Caco-2 (cell line): ENCODE measurements at regions not wholly inside any gene's neighbourhood (a gene's known extent, or its start where the extent isn't known, plus 50 kb on each side); places are given as distances from the start of the nearest gene placed in this dataset.

ENCODE experiments used
- BruUV-seq: library from RNA; stranded (reverse); fragments of 400-500 nt; replicated peaks from 2 replicates; lab custom pipeline; 2021; lab: Mats Ljungman, UMichigan
- CTCF ChIA-PET: fragments of 300-600 bp; sonication (Branson Sonifier 250); formaldehyde crosslinking; loops from one replicate; lab custom pipeline; 2022; ENCODE audit warnings: antibody characterized with exemption; lab: Charles Lee
- POLR2A ChIA-PET: fragments of 300-600 bp; sonication (Branson Sonifier 250); formaldehyde crosslinking; loops from one replicate; lab custom pipeline; 2022; ENCODE audit warnings: antibody characterized with exemption; lab: Charles Lee
- DNase-seq, 2 experiments: peaks; one replicate each; pipeline versions ENCODE4 v3.0.0 to v3.0.0-alpha.2; 2020 to 2022
- H3K27me3 ChIP-seq: replicated peaks from 2 replicates; pipeline ENCODE4 v1.6.0; 2011; ENCODE audit warnings: low read length; ENCODE audit not compliant: control insufficient read depth, insufficient read depth
- H3K36me3 ChIP-seq: 2 replicates; pipeline ENCODE4 v1.5.1; 2011; ENCODE audit warnings: low read length; ENCODE audit not compliant: control insufficient read depth, insufficient read depth
- H3K4me1 ChIP-seq: fragments of 250-450 bp; sonication (Bioruptor Pico); 2 replicates; pipeline ENCODE4 v1.5.1; 2020; ENCODE audit warnings: mild to moderate bottlenecking
- H3K4me3 ChIP-seq: 2 replicates; pipeline ENCODE4 v1.5.1; 2011; ENCODE audit warnings: low read depth, mild to moderate bottlenecking, control low read depth, low read length
- H3K9me3 ChIP-seq: fragments of 250-450 bp; sonication (Bioruptor Pico); 2 replicates; pipeline ENCODE4 v1.5.1; 2020; ENCODE audit warnings: mild to moderate bottlenecking, moderate library complexity
- H3K27ac Mint-ChIP-seq: one replicate; pipeline ENCODE4 v1.8.0; 2022; ENCODE audit warnings: mixed read lengths; ENCODE audit not compliant: unreplicated experiment
- H3K27me3 Mint-ChIP-seq: one replicate; pipeline ENCODE4 v1.8.0; 2022; ENCODE audit warnings: mixed read lengths; ENCODE audit not compliant: insufficient read depth, unreplicated experiment
- H3K36me3 Mint-ChIP-seq: one replicate; pipeline ENCODE4 v1.8.0; 2022; ENCODE audit warnings: mild to moderate bottlenecking, mixed read lengths; ENCODE audit not compliant: insufficient read depth, unreplicated experiment
- H3K4me1 Mint-ChIP-seq: one replicate; pipeline ENCODE4 v1.8.0; 2022; ENCODE audit warnings: low read depth, mixed read lengths; ENCODE audit not compliant: unreplicated experiment
- H3K4me3 Mint-ChIP-seq: one replicate; pipeline ENCODE4 v1.8.0; 2022; ENCODE audit warnings: mild to moderate bottlenecking, moderate library complexity, mixed read lengths; ENCODE audit not compliant: unreplicated experiment
- H3K9me3 Mint-ChIP-seq: one replicate; pipeline ENCODE4 v1.8.0; 2022; ENCODE audit warnings: mixed read lengths; ENCODE audit not compliant: unreplicated experiment
- intact Hi-C: fragments of 100-400 bp; cut with micrococcal nuclease; formaldehyde crosslinking; loops from one replicate; pipeline ENCODE4 v1.10.0; 2022; ENCODE audit not compliant: unreplicated experiment
- TF ChIP-seq, protein P1 (sequence below), 2 experiments: fragments of 200-600 bp in 1 of 2; IDR thresholded peaks; 1 replicate in 1 of 2; 2 replicates in 1 of 2; pipeline versions ENCODE4 v1.5.1 to v1.8.0; 2011 to 2022; ENCODE audit warnings: antibody characterized with exemption in 1 of 2, control low read depth in 1 of 2, inconsistent platforms in 1 of 2, low read depth in 1 of 2, low read length in 1 of 2, mild to moderate bottlenecking in 1 of 2, moderate library complexity in 1 of 2; ENCODE audit not compliant: insufficient read depth in 1 of 2, severe bottlenecking in 1 of 2, unreplicated experiment in 1 of 2

DNA sequence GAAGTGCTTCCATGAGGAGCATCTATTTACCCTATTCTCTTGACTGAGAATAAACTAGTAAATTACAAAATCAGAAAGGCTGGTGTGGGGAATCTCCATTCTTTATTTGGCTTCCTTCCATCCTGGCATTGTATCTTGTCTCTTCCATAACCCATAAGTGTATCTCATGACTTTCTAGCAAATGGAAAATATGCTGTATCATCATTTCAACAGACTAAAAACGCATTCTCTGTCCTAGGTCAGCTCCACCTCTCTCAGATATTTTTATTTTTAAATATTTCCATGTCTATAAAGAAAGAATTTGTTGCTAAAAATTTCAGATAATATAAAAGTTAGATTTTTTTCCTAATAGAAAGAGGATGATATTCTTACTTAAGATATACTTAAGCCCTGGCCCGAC, 154.2 kb upstream of the MYO16 start:
- H3K9me3 ChIP-seq = 0 out of 2 replicates have a peak, but pooled peaks cover 4% of the 10 kb centered on the region
- Mint-ChIP-seq H3K9me3 (no peaks in the 10 kb centered on the region), H3K36me3 (no peaks in the 10 kb centered on the region), H3K27me3 (peaks cover 11% of the 10 kb centered on the region), H3K4me1 (no peaks in the 10 kb centered on the region), H3K27ac (no peak overlapping the region), H3K4me3 (no peak overlapping the region)
- no peaks in the 10 kb centered on the region for H3K4me1 ChIP-seq
- intact Hi-C loops = no loop called here
- no peaks in the 10 kb centered on the region for H3K27me3 ChIP-seq
- CTCF ChIA-PET = no interaction called here
- TF ChIP-seq, protein P1, sequence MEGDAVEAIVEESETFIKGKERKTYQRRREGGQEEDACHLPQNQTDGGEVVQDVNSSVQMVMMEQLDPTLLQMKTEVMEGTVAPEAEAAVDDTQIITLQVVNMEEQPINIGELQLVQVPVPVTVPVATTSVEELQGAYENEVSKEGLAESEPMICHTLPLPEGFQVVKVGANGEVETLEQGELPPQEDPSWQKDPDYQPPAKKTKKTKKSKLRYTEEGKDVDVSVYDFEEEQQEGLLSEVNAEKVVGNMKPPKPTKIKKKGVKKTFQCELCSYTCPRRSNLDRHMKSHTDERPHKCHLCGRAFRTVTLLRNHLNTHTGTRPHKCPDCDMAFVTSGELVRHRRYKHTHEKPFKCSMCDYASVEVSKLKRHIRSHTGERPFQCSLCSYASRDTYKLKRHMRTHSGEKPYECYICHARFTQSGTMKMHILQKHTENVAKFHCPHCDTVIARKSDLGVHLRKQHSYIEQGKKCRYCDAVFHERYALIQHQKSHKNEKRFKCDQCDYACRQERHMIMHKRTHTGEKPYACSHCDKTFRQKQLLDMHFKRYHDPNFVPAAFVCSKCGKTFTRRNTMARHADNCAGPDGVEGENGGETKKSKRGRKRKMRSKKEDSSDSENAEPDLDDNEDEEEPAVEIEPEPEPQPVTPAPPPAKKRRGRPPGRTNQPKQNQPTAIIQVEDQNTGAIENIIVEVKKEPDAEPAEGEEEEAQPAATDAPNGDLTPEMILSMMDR (IDR thresholded peaks at IDR 0.05; ENCODE audit: insufficient read depth in 1 of 2, low read depth in 1 of 2, low read length in 1 of 2, severe bottlenecking in 1 of 2, unreplicated experiment in 1 of 2) = no peak
- H3K36me3 ChIP-seq = no peaks in the 10 kb centered on the region
- H3K4me3 ChIP-seq = no peak overlapping the region
- no peak for DNase-seq
- POLR2A ChIA-PET = no interaction called here
- BruUV-seq = no TSS peak

DNA sequence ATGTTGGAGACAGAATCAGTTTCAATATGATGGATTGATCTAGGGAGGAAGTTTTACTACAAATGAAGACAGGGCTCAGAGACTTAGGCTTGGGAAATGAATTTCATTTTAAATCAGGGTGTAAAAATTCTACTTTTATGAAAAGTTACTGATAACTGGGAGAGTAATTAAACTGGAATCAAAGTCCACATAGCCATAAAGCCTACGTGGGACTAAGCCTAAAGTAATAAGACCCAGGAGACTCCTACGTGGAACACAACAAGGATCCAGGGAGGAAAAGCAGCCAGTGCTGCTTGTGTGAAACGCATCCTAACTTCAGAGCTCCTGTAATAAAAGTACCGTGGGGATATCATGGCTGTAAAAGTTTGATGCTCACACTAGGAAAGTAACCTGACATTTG, 152.0 kb upstream of the MYO16 start:
- no TSS peak for BruUV-seq
- Mint-ChIP-seq H3K4me1 (no peaks in the 10 kb centered on the region), H3K36me3 (no peaks in the 10 kb centered on the region), H3K27ac (no peak overlapping the region), H3K27me3 (peaks cover 13% of the 10 kb centered on the region), H3K9me3 (no peaks in the 10 kb centered on the region), H3K4me3 (no peak overlapping the region)
- H3K36me3 ChIP-seq = no peaks in the 10 kb centered on the region
- no peaks in the 10 kb centered on the region for H3K4me1 ChIP-seq
- DNase-seq = no peak
- TF ChIP-seq, protein P1 (IDR thresholded peaks at IDR 0.05; ENCODE audit: insufficient read depth in 1 of 2, low read depth in 1 of 2, low read length in 1 of 2, severe bottlenecking in 1 of 2, unreplicated experiment in 1 of 2) = no peak
- no peak overlapping the region for H3K4me3 ChIP-seq
- intact Hi-C loops = no loop called here
- POLR2A ChIA-PET = no interaction called here
- no peaks in the 10 kb centered on the region for H3K9me3 ChIP-seq
- CTCF ChIA-PET = no interaction called here
- H3K27me3 ChIP-seq = no peaks in the 10 kb centered on the region

DNA sequence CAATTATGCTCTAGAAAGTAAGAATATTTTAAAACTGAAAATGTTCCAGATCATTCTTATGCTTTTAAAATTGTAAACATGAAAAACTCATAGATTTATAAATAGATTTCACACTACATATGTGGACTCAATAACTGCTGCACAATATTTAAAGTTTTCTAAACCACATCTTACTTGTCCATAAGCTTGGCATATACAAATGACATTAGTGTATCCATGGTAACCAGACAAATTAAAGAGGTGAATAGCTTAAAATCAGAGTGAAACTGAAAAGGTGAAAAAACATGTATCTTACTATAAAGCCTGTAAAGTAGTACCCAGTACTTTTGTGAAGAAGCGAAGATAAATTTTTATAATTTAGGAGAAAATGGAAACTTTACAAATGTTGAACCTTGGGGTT, 151.2 kb upstream of the MYO16 start:
- Histone ChIP-seq H3K36me3 (no peaks in the 10 kb centered on the region), H3K9me3 (no peaks in the 10 kb centered on the region), H3K4me3 (no peak overlapping the region), H3K4me1 (no peaks in the 10 kb centered on the region), H3K27me3 (no peaks in the 10 kb centered on the region)
- intact Hi-C loops = no loop called here
- DNase-seq = no peak
- BruUV-seq = no TSS peak
- ChIA-PET POLR2A (no interaction called here), CTCF (no interaction called here)
- Mint-ChIP-seq H3K4me3 (no peak overlapping the region), H3K4me1 (no peaks in the 10 kb centered on the region), H3K27ac (no peak overlapping the region), H3K36me3 (no peaks in the 10 kb centered on the region), H3K27me3 (peaks cover 13% of the 10 kb centered on the region), H3K9me3 (no peaks in the 10 kb centered on the region)
- TF ChIP-seq, protein P1 (IDR thresholded peaks at IDR 0.05; ENCODE audit: insufficient read depth in 1 of 2, low read depth in 1 of 2, low read length in 1 of 2, severe bottlenecking in 1 of 2, unreplicated experiment in 1 of 2) = no peak
